Endothelial cell of umbilical vein (primary cell): ENCODE measurements at regions not wholly inside any gene's neighbourhood (a gene's known extent, or its start where the extent isn't known, plus 50 kb on each side); places are given as distances from the start of the nearest gene placed in this dataset.

Experiments used
- EZH2 ChIP-seq: IDR thresholded peaks from 2 replicates; pipeline ENCODE4 v1.6.1; 2012; ENCODE audit warnings: borderline replicate concordance, low read depth, mild to moderate bottlenecking, moderate library complexity, low read length, inconsistent platforms; ENCODE audit not compliant: severe bottlenecking
- FOS ChIP-seq: IDR thresholded peaks from 2 replicates; pipeline ENCODE4 v1.6.1; 2011; ENCODE audit warnings: mild to moderate bottlenecking, low read length, moderate library complexity, borderline replicate concordance; ENCODE audit not compliant: insufficient read depth
- GATA2 ChIP-seq: IDR thresholded peaks from 2 replicates; pipeline ENCODE4 v1.7.0; 2011; ENCODE audit warnings: low read depth, mild to moderate bottlenecking, moderate library complexity, mixed read lengths, low read length; ENCODE audit not compliant: insufficient read length, insufficient read depth
- JUN ChIP-seq: IDR thresholded peaks from 2 replicates; pipeline ENCODE4 v1.6.1; 2011; ENCODE audit warnings: borderline replicate concordance, low read depth; ENCODE audit not compliant: insufficient read length, insufficient read depth
- MYC ChIP-seq: IDR thresholded peaks from one replicate; pipeline ENCODE4 v1.6.1; 2011; ENCODE audit warnings: mild to moderate bottlenecking, low read depth, low read length
- POLR2A ChIP-seq: IDR thresholded peaks from 2 replicates; pipeline ENCODE4 v1.6.1; 2012; ENCODE audit warnings: low read depth, mild to moderate bottlenecking, control low read depth, low read length
- POLR2AphosphoS5 ChIP-seq: IDR thresholded peaks from 2 replicates; pipeline ENCODE4 v1.6.1; 2012; ENCODE audit warnings: low read depth, mild to moderate bottlenecking, control low read depth, low read length, moderate library complexity; ENCODE audit not compliant: insufficient read depth
- TF ChIP-seq, protein P1 (sequence below), 2 donors: IDR thresholded peaks; 1 replicate in 1 of 2; 2 replicates in 1 of 2; pipeline ENCODE4 v1.5.1; 2011; ENCODE audit warnings: low read length in 2 of 2, mild to moderate bottlenecking in 2 of 2, moderate library complexity in 2 of 2, control low read depth in 1 of 2, inconsistent platforms in 1 of 2, low read depth in 1 of 2; ENCODE audit not compliant: insufficient read depth in 1 of 2; ENCODE audit errors: extremely low read depth in 1 of 2
- TF ChIP-seq, protein P2 (sequence below): IDR thresholded peaks from 2 replicates; pipeline ENCODE4 v1.6.1; 2011; ENCODE audit not compliant: insufficient read depth, insufficient read length

DNA sequence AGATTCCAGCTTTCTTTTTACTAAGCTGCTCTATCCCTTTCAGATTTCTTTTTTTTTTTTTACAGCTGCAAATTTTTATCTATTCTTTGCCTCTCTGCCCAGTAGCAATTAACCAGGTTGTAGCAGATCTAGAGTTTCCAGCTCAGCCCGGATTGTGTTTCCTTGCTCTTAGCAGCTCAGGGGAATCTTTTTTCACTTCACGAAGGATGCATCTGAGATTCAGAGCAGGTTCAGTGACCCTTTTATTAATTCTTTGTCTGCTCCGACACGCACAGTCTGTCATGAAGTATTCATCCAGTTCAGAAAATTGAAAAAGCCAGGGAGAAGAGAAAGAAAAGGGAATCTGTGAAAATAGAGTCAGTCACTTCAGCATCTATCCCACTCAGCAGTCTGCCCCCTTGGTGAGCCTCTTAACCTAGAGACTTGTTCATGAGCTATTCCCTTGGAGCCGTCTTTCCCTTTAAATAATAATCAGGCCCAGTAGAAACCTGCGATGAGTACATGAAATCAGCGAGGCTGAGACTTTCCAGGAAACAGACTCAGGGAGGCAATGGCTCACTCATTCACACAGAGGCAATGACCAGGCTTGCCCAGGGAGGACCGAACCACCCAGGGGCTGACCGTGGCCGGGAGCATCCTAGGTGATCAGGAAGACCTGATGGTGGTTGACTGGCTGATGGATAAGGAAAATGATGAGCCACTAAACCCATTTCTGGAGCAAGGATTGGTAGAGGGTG, 103.4 kb upstream of the ITGA6 start:
- TF ChIP-seq POLR2A (no peak), POLR2AphosphoS5 (no peak), EZH2 (no peak), MYC (no peak), JUN (no peak), GATA2 (no peak), FOS (no peak)
- TF ChIP-seq, protein P1, sequence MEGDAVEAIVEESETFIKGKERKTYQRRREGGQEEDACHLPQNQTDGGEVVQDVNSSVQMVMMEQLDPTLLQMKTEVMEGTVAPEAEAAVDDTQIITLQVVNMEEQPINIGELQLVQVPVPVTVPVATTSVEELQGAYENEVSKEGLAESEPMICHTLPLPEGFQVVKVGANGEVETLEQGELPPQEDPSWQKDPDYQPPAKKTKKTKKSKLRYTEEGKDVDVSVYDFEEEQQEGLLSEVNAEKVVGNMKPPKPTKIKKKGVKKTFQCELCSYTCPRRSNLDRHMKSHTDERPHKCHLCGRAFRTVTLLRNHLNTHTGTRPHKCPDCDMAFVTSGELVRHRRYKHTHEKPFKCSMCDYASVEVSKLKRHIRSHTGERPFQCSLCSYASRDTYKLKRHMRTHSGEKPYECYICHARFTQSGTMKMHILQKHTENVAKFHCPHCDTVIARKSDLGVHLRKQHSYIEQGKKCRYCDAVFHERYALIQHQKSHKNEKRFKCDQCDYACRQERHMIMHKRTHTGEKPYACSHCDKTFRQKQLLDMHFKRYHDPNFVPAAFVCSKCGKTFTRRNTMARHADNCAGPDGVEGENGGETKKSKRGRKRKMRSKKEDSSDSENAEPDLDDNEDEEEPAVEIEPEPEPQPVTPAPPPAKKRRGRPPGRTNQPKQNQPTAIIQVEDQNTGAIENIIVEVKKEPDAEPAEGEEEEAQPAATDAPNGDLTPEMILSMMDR (IDR thresholded peaks at IDR 0.05; ENCODE audit: extremely low read depth in 1 of 2, insufficient read depth in 1 of 2, low read depth in 1 of 2, low read length in 2 of 2), result no peak
- TF ChIP-seq, protein P2, sequence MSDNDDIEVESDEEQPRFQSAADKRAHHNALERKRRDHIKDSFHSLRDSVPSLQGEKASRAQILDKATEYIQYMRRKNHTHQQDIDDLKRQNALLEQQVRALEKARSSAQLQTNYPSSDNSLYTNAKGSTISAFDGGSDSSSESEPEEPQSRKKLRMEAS, result no peak
